Activated T-cell treated with anti-CD3 and anti-CD28 coated beads for 4 hours (primary cell): ENCODE measurements at regions not wholly inside any gene's neighbourhood (a gene's known extent, or its start where the extent isn't known, plus 50 kb on each side); places are given as distances from the start of the nearest gene placed in this dataset.
"Not testable (repeated sequence)": the region's sequence is repeated elsewhere in the genome, so short reads cannot be mapped to it uniquely, and the experiment has no call there.

ENCODE experiments used
- DNase-seq: peaks from one replicate; pipeline ENCODE4 v3.0.0-alpha.2; 2020

DNA sequence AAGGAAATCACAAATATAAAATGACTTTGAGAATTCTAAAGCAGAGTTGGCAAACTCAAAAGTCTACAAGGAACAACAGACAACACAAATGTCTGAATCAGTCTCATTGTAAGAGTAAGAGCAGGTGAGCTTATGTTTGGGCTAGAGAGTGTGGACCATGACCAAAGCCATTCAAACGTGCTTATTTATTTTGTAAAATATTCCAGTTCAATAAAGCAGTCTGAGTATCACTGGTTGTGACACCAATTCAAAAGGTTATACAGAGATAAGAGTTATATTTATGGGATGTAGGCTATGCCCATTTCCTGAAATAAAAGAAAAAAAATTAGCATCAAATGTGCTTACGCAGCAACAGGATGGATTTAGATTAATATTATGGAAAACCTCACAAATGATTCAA lies 251.6 kb downstream of the KLF5 start:
- no peak for DNase-seq

DNA sequence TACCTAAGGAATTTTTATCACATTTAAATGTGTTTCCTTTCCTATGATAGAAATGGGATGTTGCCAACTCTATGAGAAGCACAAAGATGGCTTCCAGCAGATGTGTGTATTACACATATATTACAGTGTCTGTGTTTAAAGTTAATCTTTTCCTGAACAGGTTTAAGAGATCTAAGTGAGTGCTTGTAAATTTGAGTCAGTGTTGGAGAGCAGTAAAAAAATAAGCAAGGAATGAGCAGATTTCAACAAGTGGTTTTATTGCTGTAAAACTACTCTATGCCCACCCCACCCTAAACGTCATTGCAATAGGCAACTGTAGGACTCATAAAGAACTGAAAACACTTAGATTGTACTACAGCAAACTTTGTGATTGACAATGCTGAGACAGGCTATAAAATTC lies 248.7 kb downstream of the KLF5 start:
- no peak for DNase-seq

GRCh38 chr13:73306688-73307087 lies 247.9 kb downstream of the KLF5 start:
- DNase-seq = no peak

GRCh38 chr13:73304442-73304841 lies 245.6 kb downstream of the KLF5 start:
- DNase-seq = no peak

DNA sequence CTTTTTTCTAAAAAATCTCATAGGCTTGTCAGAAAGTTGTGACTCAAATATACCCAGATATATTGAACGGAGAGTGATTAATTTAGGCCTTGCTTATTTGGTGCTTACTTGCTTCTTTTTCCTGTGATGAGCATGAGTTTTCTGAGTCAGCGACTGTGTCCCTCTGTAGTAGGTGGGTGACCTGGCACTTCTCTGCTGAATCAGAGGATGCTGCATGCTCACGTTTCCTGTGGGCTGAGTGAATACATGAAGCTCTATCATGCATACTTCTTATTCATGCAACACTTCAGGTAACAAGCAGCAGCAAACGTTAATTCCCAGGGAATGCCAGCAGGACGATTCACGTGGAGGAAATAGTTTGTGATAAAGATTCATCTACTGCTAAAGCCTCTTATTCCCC lies 245.0 kb downstream of the KLF5 start:
- no peak for DNase-seq

GRCh38 chr13:73301622-73302021 lies 242.8 kb downstream of the KLF5 start:
- not testable (repeated sequence) for DNase-seq

GRCh38 chr13:73300718-73301425 lies 242.1 kb downstream of the KLF5 start:
- no peak for DNase-seq

DNA sequence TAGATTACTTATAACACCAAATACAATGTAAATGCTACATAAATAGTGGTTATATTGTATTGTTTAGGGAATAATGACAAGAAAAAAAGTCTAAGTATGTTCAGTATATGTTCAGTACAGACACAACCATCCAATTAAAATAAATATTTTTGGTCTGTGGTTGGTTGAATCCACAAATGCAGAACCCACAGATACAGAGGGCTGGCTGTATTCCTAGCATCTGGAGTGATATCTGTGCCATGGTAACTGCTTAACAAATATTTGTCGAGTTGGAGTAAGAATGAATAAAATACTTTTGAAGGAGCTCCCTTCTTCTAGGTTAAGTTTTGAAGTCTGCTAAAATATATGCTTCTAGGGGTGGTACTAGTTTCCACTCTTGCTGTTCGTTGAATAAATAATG lies 241.0 kb downstream of the KLF5 start:
- DNase-seq = no peak

DNA sequence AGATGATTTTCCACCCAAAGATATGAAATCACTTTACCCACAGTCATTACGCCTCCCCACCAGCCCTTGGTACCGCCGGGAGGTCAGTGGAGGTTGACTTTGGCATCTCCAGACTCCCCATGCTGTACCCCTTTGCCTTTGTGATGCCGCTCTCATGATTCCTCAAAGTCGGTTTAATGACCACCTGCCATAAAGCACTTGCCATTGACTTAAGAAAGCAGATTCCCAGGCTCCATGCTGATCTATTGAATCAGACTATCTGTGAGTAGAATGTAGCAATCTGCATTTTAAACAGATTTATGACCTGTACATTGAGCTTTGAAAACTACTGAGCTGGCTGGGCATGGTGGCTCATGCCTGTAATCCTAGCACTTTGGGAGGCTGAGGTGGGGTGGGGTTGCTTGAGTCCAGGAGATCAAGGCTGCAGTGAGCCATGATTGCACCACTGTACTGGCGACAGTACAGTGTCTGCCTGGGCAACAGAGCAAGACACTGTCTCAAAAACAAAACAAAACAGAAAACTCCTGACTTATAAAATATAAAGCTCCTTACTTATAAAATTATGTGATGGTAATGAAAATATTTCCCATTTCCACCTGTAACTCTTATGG lies 235.2 kb downstream of the KLF5 start:
- DNase-seq = no peak

- DNase-seq = no peak
These were observed 233.3 kb downstream of the KLF5 start for GRCh38 chr13:73292127-73292526.

DNA sequence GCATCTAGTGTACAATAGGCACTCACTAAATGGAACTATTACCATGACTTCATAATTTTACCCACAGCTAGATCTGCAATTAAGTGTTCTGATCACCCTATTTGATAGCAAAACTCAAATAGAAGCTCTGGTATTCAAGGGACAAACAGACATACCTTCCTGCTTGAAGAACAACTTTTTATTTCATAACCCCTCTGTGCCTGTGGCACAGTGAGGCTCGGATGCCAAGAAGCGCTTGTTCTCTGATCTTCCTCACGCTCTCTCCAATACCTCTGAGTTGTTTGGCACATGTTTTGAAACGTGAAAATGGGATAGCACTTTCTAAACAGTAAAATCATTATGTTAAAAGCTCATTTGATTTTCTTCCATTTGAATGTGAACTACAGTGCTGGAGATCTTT lies 232.0 kb downstream of the KLF5 start:
- no peak for DNase-seq

- DNase-seq = no peak
These were observed 229.8 kb downstream of the KLF5 start for GRCh38 chr13:73288596-73288995.

GRCh38 chr13:73287831-73288230 lies 229.0 kb downstream of the KLF5 start:
- DNase-seq = no peak

DNA sequence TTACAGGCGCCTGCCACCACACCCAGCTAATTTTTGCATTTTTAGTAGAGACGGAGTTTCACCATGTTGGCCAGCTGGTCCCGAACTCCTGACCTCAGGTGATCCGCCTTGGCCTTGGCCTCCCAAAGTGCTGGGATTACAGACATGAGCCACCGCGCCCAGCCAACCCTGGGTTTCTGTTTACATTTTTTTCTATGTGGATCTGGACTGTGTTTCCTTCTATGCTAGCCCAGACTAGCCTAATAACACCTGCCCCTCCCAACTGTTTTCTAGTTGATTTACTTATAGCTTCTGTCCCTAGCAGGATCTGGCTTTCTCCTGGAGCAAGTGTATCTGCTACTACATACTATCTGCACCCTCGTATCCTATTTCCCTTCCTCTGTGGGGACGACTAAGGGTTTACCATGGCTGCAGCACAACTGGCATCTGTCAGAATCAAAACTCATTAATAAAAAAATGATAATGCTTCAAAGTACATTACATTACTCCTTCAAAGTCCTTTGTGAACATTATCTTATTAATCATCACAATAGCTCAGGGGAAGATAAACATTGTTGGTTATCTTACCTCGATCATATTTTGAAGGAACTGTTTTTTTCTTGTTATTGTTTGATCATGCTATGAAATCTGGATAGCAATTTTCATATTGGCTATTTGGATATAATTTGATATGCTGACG lies 228.3 kb downstream of the KLF5 start:
- no peak for DNase-seq

DNA sequence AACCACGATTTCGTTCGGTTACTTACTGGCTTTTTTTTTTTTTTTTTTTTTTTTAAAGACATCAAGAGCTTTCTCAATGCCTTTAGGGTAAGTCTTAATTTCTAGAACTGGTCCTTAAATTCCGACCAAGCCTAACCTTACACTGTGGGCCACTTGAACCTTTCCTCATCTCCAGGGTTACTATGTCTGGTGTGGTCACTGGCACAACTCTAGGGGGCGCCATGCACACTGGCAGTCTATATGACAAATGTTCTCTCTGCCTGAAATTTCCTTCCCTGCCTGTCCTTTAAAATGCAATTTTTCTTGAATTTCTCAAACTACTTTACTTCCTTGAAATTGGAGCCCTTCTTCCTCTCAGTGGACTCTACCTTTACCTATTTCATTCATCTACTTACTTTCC lies 227.4 kb downstream of the KLF5 start:
- no peak for DNase-seq

- DNase-seq = no peak
These were observed 225.5 kb downstream of the KLF5 start for GRCh38 chr13:73284081-73284874.

GRCh38 chr13:73283636-73284035 lies 224.8 kb downstream of the KLF5 start:
- DNase-seq = no peak

DNA sequence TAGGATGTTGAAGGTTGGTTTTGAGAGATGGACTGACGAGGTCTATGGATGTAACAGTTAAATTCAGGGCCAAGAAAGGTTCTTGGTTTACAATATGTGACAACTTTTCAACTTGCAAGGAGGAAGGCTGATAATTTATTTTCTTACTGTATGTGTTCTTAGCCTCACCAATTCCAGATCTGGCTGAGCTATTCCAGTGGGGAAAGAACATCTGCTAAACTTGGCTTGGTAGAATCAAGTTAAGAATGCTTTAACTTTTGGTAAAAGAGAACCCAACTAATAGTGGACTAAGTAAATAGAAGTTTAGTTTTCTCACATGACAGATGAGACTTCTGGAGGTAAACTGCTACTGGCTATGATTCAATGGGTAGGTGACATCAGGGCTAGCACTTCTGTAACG lies 222.9 kb downstream of the KLF5 start:
- no peak for DNase-seq

GRCh38 chr13:73278186-73278585 lies 219.4 kb downstream of the KLF5 start:
- no peak for DNase-seq

GRCh38 chr13:73275163-73275562 lies 216.4 kb downstream of the KLF5 start:
- DNase-seq = no peak

DNA sequence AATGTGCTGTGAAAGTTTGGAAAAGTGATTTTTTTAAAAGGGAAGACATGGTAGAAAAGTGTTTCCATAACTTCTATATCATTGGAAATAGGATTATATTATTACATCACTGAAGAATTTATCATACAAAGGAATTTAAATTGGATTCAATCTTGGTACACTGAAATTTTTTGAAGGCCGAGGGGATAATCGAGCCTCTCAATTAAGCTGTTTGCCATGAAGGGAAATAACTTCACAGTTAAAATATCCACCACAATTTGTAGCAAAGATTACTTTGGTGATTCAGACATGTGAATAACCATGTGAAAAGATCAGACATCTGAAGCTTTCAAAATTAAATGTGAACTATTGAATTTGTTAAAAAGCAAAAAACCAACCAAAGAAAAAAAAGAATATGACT lies 215.3 kb downstream of the KLF5 start:
- no peak for DNase-seq

GRCh38 chr13:73273745-73274144 lies 214.9 kb downstream of the KLF5 start:
- DNase-seq = no peak

- no peak for DNase-seq
These were observed 214.5 kb downstream of the KLF5 start for GRCh38 chr13:73273276-73273675.

DNA sequence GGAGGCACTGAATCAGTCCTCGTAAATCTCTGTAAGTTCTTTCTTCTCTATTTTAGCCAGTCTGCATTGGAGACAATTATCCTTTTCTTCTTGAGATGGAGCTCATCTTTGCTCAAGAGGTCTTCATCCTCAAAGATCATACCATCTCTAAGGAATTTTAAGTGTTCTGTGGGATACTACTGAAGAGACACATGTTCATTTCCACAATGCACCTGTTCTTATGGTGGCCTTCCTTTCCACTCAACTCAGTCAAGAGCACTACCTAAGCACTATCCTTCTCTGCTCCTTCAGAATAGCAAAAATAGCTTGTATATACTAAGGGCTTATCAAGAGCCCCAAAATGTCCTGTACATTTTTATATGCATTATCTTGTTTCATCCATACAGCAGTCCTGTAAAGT lies 214.0 kb downstream of the KLF5 start:
- DNase-seq = no peak
